A549 (cell line): ENCODE measurements at regions not wholly inside any gene's neighbourhood (a gene's known extent, or its start where the extent isn't known, plus 50 kb on each side); places are given as distances from the start of the nearest gene placed in this dataset.

Source experiments
- ATAC-seq, 2 experiments: fragments of 200-7000 bp in 1 of 2; fragments of >200 bp in 1 of 2; cut with Nextera tagmentation in 1 of 2; cut with Tn5 transposase in 1 of 2; 3 replicates each; pipeline versions ENCODE4 v1.8.0 to v1.9.1; 2018 to 2020; ENCODE audit warnings: mild to moderate bottlenecking in 1 of 2, moderate library complexity in 1 of 2
- CTCF ChIA-PET: fragments of 300-600 bp; sonication (Branson Sonifier 250); formaldehyde crosslinking; extraction: SDS; loops from one replicate; lab custom pipeline; 2021; ENCODE audit warnings: antibody characterized with exemption, inconsistent platforms; lab: Yijun Ruan, JAX
- POLR2A ChIA-PET: fragments of 350-600 bp; formaldehyde crosslinking; extraction: SDS; loops from one replicate; lab custom pipeline; 2021; ENCODE audit warnings: antibody characterized with exemption, inconsistent platforms; lab: Yijun Ruan, JAX
- DNase-seq, 2 experiments: peaks; one replicate each; pipeline versions ENCODE4 v3.0.0 to v3.0.0-alpha.2; 2011 to 2016; ENCODE audit warnings: low read depth in 1 of 2, low spot score in 1 of 2
- FAIRE-seq: peaks from 2 replicates; lab custom pipeline; 2011; peaks lifted over from hg19 to GRCh38; lab: Jason Lieb, UNC
- H3K27ac ChIP-seq, 2 experiments: fragments of >200 bp; sonication (Bioruptor Twin); formaldehyde crosslinking; 3 replicates each; pipeline ENCODE4 v1.5.1; 2016 to 2017
- H3K4me1 ChIP-seq: fragments of >200 bp; sonication (Bioruptor Twin); formaldehyde crosslinking; 3 replicates; pipeline ENCODE4 v1.6.1; 2016
- H3K4me2 ChIP-seq: fragments of >200 bp; sonication (Bioruptor Twin); formaldehyde crosslinking; 3 replicates; pipeline ENCODE4 v1.6.1; 2016
- H3K4me3 ChIP-seq: fragments of >200 bp; sonication (Bioruptor Twin); formaldehyde crosslinking; 3 replicates; pipeline ENCODE4 v1.5.1; 2016
- H3K9me3 ChIP-seq: fragments of >200 bp; sonication (Bioruptor Twin); formaldehyde crosslinking; 3 replicates; pipeline ENCODE4 v1.6.1; 2016
- ATOH8 ChIP-seq: fragments of 250-450 bp; sonication (Bioruptor Pico); IDR thresholded peaks from 2 replicates; pipeline ENCODE4 v1.5.0; 2020; ENCODE audit warnings: low read depth, mild to moderate bottlenecking, moderate library complexity
- BCL3 ChIP-seq: fragments of >200 bp; sonication (Bioruptor Twin); formaldehyde crosslinking; IDR thresholded peaks from 3 replicates; pipeline ENCODE4 v1.6.1; 2016
- CEBPB ChIP-seq, 2 experiments: fragments of >200 bp in 1 of 2; sonication (Bioruptor Twin) in 1 of 2; formaldehyde crosslinking in 1 of 2; IDR thresholded peaks; 2 replicates each; pipeline ENCODE4 v1.6.1; 2012 to 2016
- EHF ChIP-seq: fragments of 250-450 bp; sonication (Bioruptor Pico); IDR thresholded peaks from 2 replicates; pipeline ENCODE4 v1.5.0; 2020; ENCODE audit warnings: mild to moderate bottlenecking
- EP300 ChIP-seq, 2 experiments: fragments of >200 bp; sonication (Bioruptor Twin); formaldehyde crosslinking; IDR thresholded peaks; 2 replicates in 1 of 2; 3 replicates in 1 of 2; pipeline ENCODE4 v1.6.1; 2016 to 2017
- FOSL2 ChIP-seq, 2 experiments: fragments of 450-650 bp in 1 of 2; fragments of >200 bp in 1 of 2; sonication (Bioruptor Twin) in 1 of 2; formaldehyde crosslinking; IDR thresholded peaks; 2 replicates each; pipeline versions ENCODE4 v1.5.0 to v1.6.1; 2016 to 2020; ENCODE audit warnings: mild to moderate bottlenecking in 1 of 2, moderate library complexity in 1 of 2
- HDAC2 ChIP-seq: fragments of 200-600 bp; sonication (generic); IDR thresholded peaks from 2 replicates; pipeline ENCODE4 v1.6.1; 2016
- HMGXB4 ChIP-seq: fragments of 250-450 bp; sonication (Bioruptor Pico); IDR thresholded peaks from 2 replicates; pipeline ENCODE4 v1.5.0; 2021; ENCODE audit warnings: mild to moderate bottlenecking, moderate library complexity, borderline replicate concordance
- HOXB13 ChIP-seq: fragments of 250-450 bp; sonication (Bioruptor Pico); IDR thresholded peaks from 2 replicates; pipeline ENCODE4 v1.5.0; 2020; ENCODE audit warnings: low read depth, mild to moderate bottlenecking, moderate library complexity
- KDM1A ChIP-seq: fragments of 200-600 bp; sonication (generic); IDR thresholded peaks from 2 replicates; pipeline ENCODE4 v1.6.1; 2016; ENCODE audit warnings: low read depth, mild to moderate bottlenecking
- KDM5A ChIP-seq: fragments of 200-600 bp; sonication (generic); IDR thresholded peaks from 2 replicates; pipeline ENCODE4 v1.6.1; 2016; ENCODE audit warnings: antibody characterized with exemption, mild to moderate bottlenecking
- MAZ ChIP-seq: fragments of 150-350 bp; IDR thresholded peaks from 2 replicates; pipeline ENCODE4 v1.6.1; 2014; ENCODE audit warnings: antibody characterized with exemption, low read depth, low read length, borderline replicate concordance
- NR3C1 ChIP-seq: fragments of >200 bp; sonication (Bioruptor Twin); formaldehyde crosslinking; IDR thresholded peaks from 3 replicates; pipeline ENCODE4 v1.6.1; 2017
- PBX3 ChIP-seq: IDR thresholded peaks from 2 replicates; pipeline ENCODE4 v1.6.1; 2012
- REST ChIP-seq: fragments of 200-600 bp; sonication (generic); IDR thresholded peaks from 2 replicates; pipeline ENCODE4 v1.6.1; 2016; ENCODE audit warnings: antibody characterized with exemption, mild to moderate bottlenecking, moderate library complexity
- RNF2 ChIP-seq: fragments of 200-600 bp; sonication (generic); IDR thresholded peaks from 2 replicates; pipeline ENCODE4 v1.6.1; 2016; ENCODE audit warnings: low read depth, mild to moderate bottlenecking, antibody characterized with exemption, moderate library complexity, borderline replicate concordance
- SMC3 ChIP-seq: fragments of >200 bp; sonication (Bioruptor Twin); formaldehyde crosslinking; IDR thresholded peaks from 3 replicates; pipeline ENCODE4 v1.6.1; 2018; ENCODE audit warnings: inconsistent platforms
- SREBF2 ChIP-seq: fragments of 450-650 bp; IDR thresholded peaks from 2 replicates; pipeline ENCODE4 v1.6.1; 2014; ENCODE audit warnings: mild to moderate bottlenecking, moderate library complexity
- TFCP2L1 ChIP-seq: fragments of 250-450 bp; sonication (Bioruptor Pico); IDR thresholded peaks from 2 replicates; pipeline ENCODE4 v1.5.0; 2021; ENCODE audit warnings: mild to moderate bottlenecking
- USF2 ChIP-seq: fragments of 450-650 bp; IDR thresholded peaks from 2 replicates; pipeline ENCODE4 v1.6.1; 2014; ENCODE audit warnings: antibody characterized with exemption
- ZFP36 ChIP-seq: fragments of 450-650 bp; IDR thresholded peaks from 2 replicates; pipeline ENCODE4 v1.6.1; 2014; ENCODE audit warnings: borderline replicate concordance; ENCODE audit not compliant: partially characterized antibody
- ZNF302 ChIP-seq: fragments of 250-450 bp; sonication (Bioruptor Pico); IDR thresholded peaks from 2 replicates; pipeline ENCODE4 v1.9.0; 2021; ENCODE audit warnings: inconsistent platforms, mild to moderate bottlenecking, moderate library complexity
- WGBS: methylation state at CpG from one replicate; pipeline ENCODE4 v1.1.6; 2017; ENCODE audit errors: missing lambda C conversion rate; 5-methylcytosine and 5-hydroxymethylcytosine counted together

GRCh38 chr15:62400778-62401177, 235.7 kb upstream of the C2CD4B start:
- H3K27ac ChIP-seq, result no peak overlapping the region
- ChIA-PET POLR2A (no interaction called here), CTCF (interaction anchor here (1.2 kb wide), 1 partner anchor 21 kb away, joined by 3 read pairs; no protein-coding TSS in a partner anchor)
- H3K4me3 ChIP-seq, result no peak overlapping the region
- peaks cover 12% of the 10 kb centered on the region for H3K4me1 ChIP-seq
- 54% methylated on average over 5 of the region's 5 CpGs for WGBS
- FAIRE-seq (no peak), DNase-seq (no peak), ATAC-seq (no peak)
- TF ChIP-seq EP300 (IDR thresholded peaks at IDR 0.05), result no peak
- no peak for TF ChIP-seq RNF2
- no peak for TF ChIP-seq KDM5A
- H3K9me3 ChIP-seq, result peaks cover 24% of the 10 kb centered on the region; the same call in 2 of the 3 replicates
- H3K4me2 ChIP-seq, result no peak overlapping the region

- peaks cover 12% of the 10 kb centered on the region for H3K4me1 ChIP-seq
- H3K4me3 ChIP-seq, result no peak overlapping the region
- CTCF ChIA-PET, result interaction anchor here (0.8 to 3.0 kb wide), 2 partner anchors 11 to 122 kb away, joined by 3 to 13 read pairs; partner anchors contain the start of gene TLN2
- POLR2A ChIA-PET, result no interaction called here
- H3K4me2 ChIP-seq, result peak overlapping the region; percentile 1; the same call in 1 of the 3 replicates
- FAIRE-seq (no peak), DNase-seq (no peak), ATAC-seq (no peak)
- no peak overlapping the region for H3K27ac ChIP-seq
- 87% methylated on average over 6 of the region's 6 CpGs for WGBS
- no peak for TF ChIP-seq MAZ
- TF ChIP-seq NR3C1, result no peak
- no peak for TF ChIP-seq SMC3
- no peak for TF ChIP-seq USF2
- TF ChIP-seq PBX3, result no peak
- no peak for TF ChIP-seq ZFP36
- TF ChIP-seq BCL3, result no peak
- no peak for TF ChIP-seq CEBPB (IDR thresholded peaks at IDR 0.05)
- TF ChIP-seq HDAC2, result no peak
- no peak for TF ChIP-seq SREBF2
- no peak for TF ChIP-seq HMGXB4 (CRISPR knock-in tag)
- no peak for TF ChIP-seq ZNF302 (CRISPR knock-in tag)
- no peak for TF ChIP-seq REST
- TF ChIP-seq KDM1A, result no peak
- TF ChIP-seq ATOH8 (CRISPR knock-in tag), result no peak
- no peak for TF ChIP-seq KDM5A
- no peak for TF ChIP-seq TFCP2L1 (CRISPR knock-in tag)
- TF ChIP-seq FOSL2 (IDR thresholded peaks at IDR 0.05), result no peak
- TF ChIP-seq FOSL2 (CRISPR knock-in tag; IDR thresholded peaks at IDR 0.05), result no peak
- no peak for TF ChIP-seq HOXB13
- TF ChIP-seq EHF (CRISPR knock-in tag), result no peak
- H3K9me3 ChIP-seq, result peaks cover 24% of the 10 kb centered on the region; the same call in 2 of the 3 replicates
These were observed 237.6 kb upstream of the C2CD4B start for GRCh38 chr15:62402687-62403086.
